ENCODE measurements at regions not wholly inside any gene's neighbourhood (a gene's known extent, or its start where the extent isn't known, plus 50 kb on each side); places are given as distances from the start of the nearest gene placed in this dataset.
A peak's percentile ranks its signal among the peaks of the same experiment; 100 is the strongest.

DNA sequence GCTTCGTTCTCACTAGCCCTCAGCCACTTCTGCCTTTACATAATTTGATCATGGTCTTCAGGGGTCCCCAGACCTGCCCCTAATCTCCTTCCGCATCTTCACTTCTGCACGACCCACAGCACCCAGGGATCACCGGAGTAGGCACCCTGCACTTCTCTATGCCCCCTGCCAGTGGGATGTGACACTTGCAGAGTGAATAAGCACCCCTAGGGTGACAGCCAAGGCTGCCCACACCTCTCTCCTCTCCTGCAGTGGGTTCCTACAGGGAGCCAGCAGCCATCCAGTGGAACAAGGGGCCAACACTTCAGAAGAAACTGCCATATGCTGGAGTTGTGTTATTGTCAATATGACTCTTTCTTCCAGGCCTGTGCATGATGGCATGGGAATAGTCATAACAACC lies 58.0 kb upstream of the CTPS1 start:
- TF ChIP-seq, protein P1, sequence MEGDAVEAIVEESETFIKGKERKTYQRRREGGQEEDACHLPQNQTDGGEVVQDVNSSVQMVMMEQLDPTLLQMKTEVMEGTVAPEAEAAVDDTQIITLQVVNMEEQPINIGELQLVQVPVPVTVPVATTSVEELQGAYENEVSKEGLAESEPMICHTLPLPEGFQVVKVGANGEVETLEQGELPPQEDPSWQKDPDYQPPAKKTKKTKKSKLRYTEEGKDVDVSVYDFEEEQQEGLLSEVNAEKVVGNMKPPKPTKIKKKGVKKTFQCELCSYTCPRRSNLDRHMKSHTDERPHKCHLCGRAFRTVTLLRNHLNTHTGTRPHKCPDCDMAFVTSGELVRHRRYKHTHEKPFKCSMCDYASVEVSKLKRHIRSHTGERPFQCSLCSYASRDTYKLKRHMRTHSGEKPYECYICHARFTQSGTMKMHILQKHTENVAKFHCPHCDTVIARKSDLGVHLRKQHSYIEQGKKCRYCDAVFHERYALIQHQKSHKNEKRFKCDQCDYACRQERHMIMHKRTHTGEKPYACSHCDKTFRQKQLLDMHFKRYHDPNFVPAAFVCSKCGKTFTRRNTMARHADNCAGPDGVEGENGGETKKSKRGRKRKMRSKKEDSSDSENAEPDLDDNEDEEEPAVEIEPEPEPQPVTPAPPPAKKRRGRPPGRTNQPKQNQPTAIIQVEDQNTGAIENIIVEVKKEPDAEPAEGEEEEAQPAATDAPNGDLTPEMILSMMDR (IDR thresholded peaks at IDR 0.05): no peak
- 87 to 96% (median 89%) methylated on average over 4 of the region's 4 CpGs for WGBS, 3 donors
- no peaks in the 10 kb centered on the region for H3K9me3 ChIP-seq
- H3K4me1 ChIP-seq: no peaks in the 10 kb centered on the region
- H3K36me3 ChIP-seq (ENCODE audit: insufficient read depth in 1 of 2, low read depth in 1 of 2): no peaks in the 10 kb centered on the region
- intact Hi-C loops (cut with DNase I): no loop called here
- no peak for DNase-seq
- no peak for ATAC-seq
- no peak overlapping the region for H3K4me3 ChIP-seq
- H3K27me3 ChIP-seq (ENCODE audit: insufficient read depth in 3 of 3, low read length in 2 of 3): no peaks in the 10 kb centered on the region
- H3K27ac ChIP-seq: no peak overlapping the region

DNA sequence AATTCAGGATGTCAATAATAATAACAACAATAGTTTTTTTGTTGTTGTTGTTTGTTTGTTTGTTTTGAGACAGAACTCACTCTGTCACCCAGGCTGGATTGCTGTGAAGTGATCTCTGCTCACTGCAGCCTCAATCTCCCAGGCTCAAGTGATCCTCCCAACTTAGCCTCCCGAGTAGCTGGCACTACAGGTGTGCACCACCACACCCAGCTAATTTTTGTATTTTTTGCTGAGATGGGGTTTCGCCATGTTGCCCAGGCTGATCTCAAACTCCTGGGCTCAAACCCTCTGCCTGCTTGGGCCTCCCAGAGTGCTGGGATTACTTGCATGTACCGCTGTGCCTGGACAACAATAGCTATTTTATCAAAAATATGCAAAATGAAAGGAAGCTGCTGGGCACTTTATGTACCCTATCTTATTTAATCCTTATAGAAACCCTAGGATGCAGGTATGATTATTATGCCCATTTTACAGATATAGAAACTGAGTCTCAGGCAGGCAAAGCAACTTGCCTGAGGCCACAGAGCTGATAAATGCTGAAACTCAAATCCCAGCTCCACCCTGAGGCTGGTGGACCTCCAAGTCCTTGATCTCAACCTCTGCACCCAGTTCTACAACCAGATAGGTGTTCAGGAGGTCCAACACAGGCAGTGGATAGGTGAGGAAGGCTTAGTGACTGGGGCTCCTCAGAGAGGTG lies 57.4 kb upstream of the CTPS1 start:
- intact Hi-C loops (cut with DNase I): no loop called here
- Histone ChIP-seq H3K4me3 (no peak overlapping the region), H3K9me3 (no peaks in the 10 kb centered on the region), H3K4me1 (no peaks in the 10 kb centered on the region), H3K27me3 (ENCODE audit: insufficient read depth in 3 of 3, low read length in 2 of 3) (no peaks in the 10 kb centered on the region), H3K36me3 (ENCODE audit: insufficient read depth in 1 of 2, low read depth in 1 of 2) (no peaks in the 10 kb centered on the region), H3K27ac (no peak overlapping the region)
- ATAC-seq: no peak
- no peak for DNase-seq
- WGBS, 3 donors: 98 to 99% (median 98%) methylated on average over 3 of the region's 3 CpGs
- TF ChIP-seq, protein P1 (IDR thresholded peaks at IDR 0.05): no peak

DNA sequence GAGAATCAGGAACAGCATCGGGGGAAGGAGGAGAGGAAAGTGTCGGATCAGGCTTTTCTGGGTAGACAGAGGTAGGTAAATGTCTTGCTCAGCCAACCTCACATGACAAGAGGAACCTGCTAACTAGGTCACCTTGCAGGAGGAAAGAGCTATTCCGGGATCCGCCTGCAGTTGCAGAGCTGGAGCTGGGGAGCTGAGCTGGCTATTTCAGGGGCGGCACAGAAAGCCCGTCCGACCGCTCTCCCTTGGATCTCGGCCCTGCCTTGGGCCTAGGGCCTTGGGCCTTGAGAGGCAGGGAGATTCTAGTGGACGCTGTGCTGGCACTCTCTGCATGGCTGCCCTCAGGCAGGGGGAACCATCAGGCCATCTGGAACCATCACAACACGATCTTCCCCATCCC lies 56.5 kb upstream of the CTPS1 start:
- DNase-seq (no peak), ATAC-seq (peak in 3 of 4 donors; percentile 37 to 44 (median 40))
- Histone ChIP-seq H3K27me3 (ENCODE audit: insufficient read depth in 3 of 3, low read length in 2 of 3) (no peaks in the 10 kb centered on the region), H3K4me1 (no peaks in the 10 kb centered on the region), H3K9me3 (no peaks in the 10 kb centered on the region), H3K27ac (no peak overlapping the region), H3K36me3 (ENCODE audit: insufficient read depth in 1 of 2, low read depth in 1 of 2) (no peaks in the 10 kb centered on the region), H3K4me3 (no peak overlapping the region)
- TF ChIP-seq, protein P1 (IDR thresholded peaks at IDR 0.05): no peak
- 40 to 66% (median 46%) methylated on average over 11 of the region's 11 CpGs for WGBS, 3 donors
- intact Hi-C loops (cut with DNase I): no loop called here

DNA sequence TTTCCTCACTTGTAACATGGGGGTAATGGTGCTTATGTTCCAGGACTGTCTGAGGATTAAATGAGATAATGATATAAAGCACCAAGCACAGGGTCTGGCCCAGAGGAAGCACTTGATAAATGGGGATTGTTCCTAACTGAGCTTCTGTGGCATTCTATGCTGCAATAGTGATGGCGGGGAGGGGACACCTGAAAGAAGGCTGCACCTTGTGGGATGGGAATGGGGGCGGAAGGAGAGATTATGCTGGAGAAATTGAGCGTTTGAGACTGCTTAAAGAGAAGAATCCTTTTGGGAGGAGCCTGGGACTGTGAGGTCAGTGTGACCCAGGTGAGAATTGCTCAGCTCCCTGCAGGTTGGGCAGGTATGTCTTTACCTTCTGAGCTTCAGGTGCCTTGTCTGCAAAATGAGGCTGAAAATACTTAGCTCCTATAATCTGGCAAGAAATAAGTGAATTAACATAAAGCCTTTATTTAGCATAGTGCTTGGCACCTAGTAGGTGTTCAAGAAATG lies 55.9 kb upstream of the CTPS1 start:
- no peaks in the 10 kb centered on the region for H3K4me1 ChIP-seq
- no peaks in the 10 kb centered on the region for H3K9me3 ChIP-seq
- H3K36me3 ChIP-seq (ENCODE audit: insufficient read depth in 1 of 2, low read depth in 1 of 2): no peaks in the 10 kb centered on the region
- ATAC-seq (no peak), DNase-seq (no peak)
- TF ChIP-seq, protein P1 (IDR thresholded peaks at IDR 0.05): no peak
- no peak overlapping the region for H3K4me3 ChIP-seq
- H3K27me3 ChIP-seq (ENCODE audit: insufficient read depth in 3 of 3, low read length in 2 of 3): no peaks in the 10 kb centered on the region
- intact Hi-C loops (cut with DNase I): no loop called here
- WGBS, 3 donors: 89 to 92% (median 92%) methylated on average over 3 of the region's 3 CpGs
- H3K27ac ChIP-seq: no peak overlapping the region

DNA sequence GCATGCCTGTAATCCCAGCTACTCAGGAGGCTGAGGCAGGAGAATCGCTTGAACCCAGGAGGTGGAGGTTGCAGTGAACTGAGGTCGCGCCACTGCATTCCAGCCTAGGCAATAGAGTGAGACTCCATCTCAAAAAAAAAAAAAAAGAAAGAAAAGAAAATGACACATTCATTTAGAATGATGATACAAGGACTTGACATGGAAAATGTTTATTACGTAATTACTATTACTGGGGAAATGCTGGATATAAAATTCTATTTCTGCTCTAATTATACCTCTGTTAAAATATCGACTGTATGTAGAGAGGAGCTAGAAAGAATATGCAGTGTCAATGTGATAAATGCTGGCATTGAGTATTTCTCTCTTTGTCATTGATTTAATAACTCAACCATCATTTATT lies 54.7 kb upstream of the CTPS1 start:
- H3K4me3 ChIP-seq: no peak overlapping the region
- H3K36me3 ChIP-seq (ENCODE audit: insufficient read depth in 1 of 2, low read depth in 1 of 2): no peaks in the 10 kb centered on the region
- no peak overlapping the region for H3K27ac ChIP-seq
- ATAC-seq (no peak), DNase-seq (no peak)
- TF ChIP-seq, protein P1 (IDR thresholded peaks at IDR 0.05): no peak
- intact Hi-C loops (cut with DNase I): no loop called here
- WGBS, 3 donors: 92 to 97% (median 94%) methylated on average over 5 of the region's 5 CpGs
- H3K27me3 ChIP-seq (ENCODE audit: insufficient read depth in 3 of 3, low read length in 2 of 3): no peaks in the 10 kb centered on the region
- H3K4me1 ChIP-seq: no peaks in the 10 kb centered on the region
- no peaks in the 10 kb centered on the region for H3K9me3 ChIP-seq
